Liver (tissue), 8 donors: ENCODE measurements at regions not wholly inside any gene's neighbourhood (a gene's known extent, or its start where the extent isn't known, plus 50 kb on each side); places are given as distances from the start of the nearest gene placed in this dataset.

Source experiments
- DNase-seq: peaks from one replicate; pipeline ENCODE4 v3.0.0-alpha.2; 2017; ENCODE audit warnings: low spot score
- H3K27ac ChIP-seq, 2 donors: one replicate each; pipeline ENCODE4 v1.7.0; 2013; ENCODE audit warnings: inconsistent platforms in 2 of 2, low read length in 2 of 2, control low read depth in 1 of 2, low read depth in 1 of 2, mild to moderate bottlenecking in 1 of 2
- H3K27me3 ChIP-seq, 4 donors: one replicate each; pipeline versions ENCODE4 v1.6.1 to v1.7.0; 2013; ENCODE audit warnings: low read length in 3 of 4, inconsistent platforms in 1 of 4, mild to moderate bottlenecking in 1 of 4, moderate library complexity in 1 of 4; ENCODE audit not compliant: control insufficient read depth in 4 of 4, insufficient read depth in 4 of 4
- H3K36me3 ChIP-seq, 4 donors: one replicate each; pipeline versions ENCODE4 v1.6.1 to v1.7.0; 2013; ENCODE audit warnings: low read length in 3 of 4, mild to moderate bottlenecking in 3 of 4, low read depth in 1 of 4, moderate library complexity in 1 of 4; ENCODE audit not compliant: control insufficient read depth in 4 of 4, insufficient read depth in 3 of 4
- H3K4me1 ChIP-seq, 4 donors: one replicate each; pipeline versions ENCODE4 v1.6.1 to v1.7.0; 2013; ENCODE audit warnings: low read length in 3 of 4, mild to moderate bottlenecking in 3 of 4, moderate library complexity in 1 of 4; ENCODE audit not compliant: control insufficient read depth in 4 of 4, insufficient read depth in 4 of 4
- H3K4me3 ChIP-seq, 3 donors: one replicate each; pipeline versions ENCODE4 v1.6.1 to v1.7.0; 2013; ENCODE audit warnings: low read length in 3 of 3, control low read depth in 1 of 3, low read depth in 1 of 3, mild to moderate bottlenecking in 1 of 3
- H3K9ac ChIP-seq, 2 donors: one replicate each; pipeline ENCODE4 v1.7.0; 2013; ENCODE audit warnings: low read length in 2 of 2, mild to moderate bottlenecking in 2 of 2, moderate library complexity in 2 of 2, control low read depth in 1 of 2, low read depth in 1 of 2
- H3K9me3 ChIP-seq, 4 donors: one replicate each; pipeline versions ENCODE4 v1.6.1 to v1.7.0; 2013; ENCODE audit warnings: low read length in 3 of 4; ENCODE audit not compliant: control insufficient read depth in 4 of 4
- EGR1 ChIP-seq, 2 donors: IDR thresholded peaks; 2 replicates each; pipeline ENCODE4 v1.6.1; 2016 to 2018; ENCODE audit warnings: antibody characterized with exemption in 2 of 2, low read depth in 2 of 2
- FOXA2 ChIP-seq: IDR thresholded peaks from 2 replicates; pipeline ENCODE4 v1.6.1; 2016; ENCODE audit warnings: antibody characterized with exemption
- GABPA ChIP-seq, 2 donors: IDR thresholded peaks in 1 of 2; conservative IDR thresholded peaks in 1 of 2; 2 replicates each; pipeline ENCODE4 v1.6.1; 2016; ENCODE audit warnings: antibody characterized with exemption in 2 of 2, mild to moderate bottlenecking in 1 of 2, moderate library complexity in 1 of 2
- HNF4A ChIP-seq, 2 donors: conservative IDR thresholded peaks; 2 replicates each; pipeline ENCODE4 v1.6.1; 2016; ENCODE audit warnings: antibody characterized with exemption in 2 of 2, mild to moderate bottlenecking in 2 of 2
- HNF4G ChIP-seq: IDR thresholded peaks from 2 replicates; pipeline ENCODE4 v1.6.1; 2016; ENCODE audit warnings: antibody characterized with exemption
- JUND ChIP-seq, 2 donors: IDR thresholded peaks; 2 replicates each; pipeline ENCODE4 v1.6.1; 2016; ENCODE audit warnings: antibody characterized with exemption in 2 of 2
- RXRA ChIP-seq, 2 donors: IDR thresholded peaks; 2 replicates each; pipeline ENCODE4 v1.6.1; 2017 to 2018; ENCODE audit warnings: antibody characterized with exemption in 2 of 2, mild to moderate bottlenecking in 1 of 2
- SP1 ChIP-seq: IDR thresholded peaks from 2 replicates; pipeline ENCODE4 v1.6.1; 2018; ENCODE audit warnings: antibody characterized with exemption, mild to moderate bottlenecking
- TAF1 ChIP-seq: conservative IDR thresholded peaks from 2 replicates; pipeline ENCODE4 v1.6.1; 2016; ENCODE audit warnings: antibody characterized with exemption, mild to moderate bottlenecking
- YY1 ChIP-seq: IDR thresholded peaks from 2 replicates; pipeline ENCODE4 v1.6.1; 2016; ENCODE audit warnings: antibody characterized with exemption, mild to moderate bottlenecking
- WGBS: extraction: QIAGEN DNeasy Blood & Tissue Kit; methylation state at CpG from one replicate; pipeline ENCODE4 v1.1.7; 2013; 5-methylcytosine and 5-hydroxymethylcytosine counted together
- TF ChIP-seq, protein P1 (sequence below): fragments of 150-350 bp; IDR thresholded peaks from 2 replicates; pipeline ENCODE4 v1.5.1; 2017; ENCODE audit warnings: improper control_type of control experiment, low read depth, low read length; ENCODE audit not compliant: missing input control
- TF ChIP-seq, protein P2 (sequence below): IDR thresholded peaks from 2 replicates; pipeline ENCODE4 v1.6.1; 2016; ENCODE audit warnings: antibody characterized with exemption
- TF ChIP-seq, protein P3 (sequence below): IDR thresholded peaks from 2 replicates; pipeline ENCODE4 v1.6.1; 2016; ENCODE audit warnings: antibody characterized with exemption
- TF ChIP-seq, protein P4 (sequence below): IDR thresholded peaks from 2 replicates; pipeline ENCODE4 v1.6.1; 2016; ENCODE audit warnings: antibody characterized with exemption
- donor health status: healthy.
- donor health status: healthy.
- donor health status: healthy.
- donor health status: healthy.
- donor health status: healthy.

DNA sequence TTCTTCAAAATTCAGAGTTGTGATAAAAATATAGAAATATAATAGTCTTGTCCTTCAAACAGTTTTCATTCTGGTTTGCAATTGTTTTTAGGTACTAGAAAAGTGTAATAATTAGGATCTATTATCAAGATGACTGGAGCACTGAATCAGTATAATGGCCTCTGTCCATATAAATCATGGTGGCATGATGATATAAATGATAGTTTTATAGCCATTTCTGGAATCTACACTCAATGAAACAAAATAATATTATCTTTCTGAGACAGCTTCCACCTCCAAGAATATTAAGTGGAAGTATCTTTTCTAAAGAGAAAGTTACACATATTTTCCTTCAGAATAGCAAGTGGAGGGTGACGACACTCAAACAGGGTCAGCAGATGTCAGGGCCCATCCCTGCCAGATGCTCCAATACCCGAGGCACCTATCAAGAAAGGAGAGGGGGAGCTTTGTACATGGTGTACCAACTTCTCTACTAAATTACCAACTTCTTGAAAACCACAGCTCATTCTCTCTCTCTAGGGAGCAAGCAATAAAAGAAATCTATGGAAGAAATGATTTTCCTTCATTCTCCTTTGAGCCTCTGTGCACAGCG, 882.7 kb upstream of the CHAC2 start (continued):
- TF ChIP-seq, protein P1, sequence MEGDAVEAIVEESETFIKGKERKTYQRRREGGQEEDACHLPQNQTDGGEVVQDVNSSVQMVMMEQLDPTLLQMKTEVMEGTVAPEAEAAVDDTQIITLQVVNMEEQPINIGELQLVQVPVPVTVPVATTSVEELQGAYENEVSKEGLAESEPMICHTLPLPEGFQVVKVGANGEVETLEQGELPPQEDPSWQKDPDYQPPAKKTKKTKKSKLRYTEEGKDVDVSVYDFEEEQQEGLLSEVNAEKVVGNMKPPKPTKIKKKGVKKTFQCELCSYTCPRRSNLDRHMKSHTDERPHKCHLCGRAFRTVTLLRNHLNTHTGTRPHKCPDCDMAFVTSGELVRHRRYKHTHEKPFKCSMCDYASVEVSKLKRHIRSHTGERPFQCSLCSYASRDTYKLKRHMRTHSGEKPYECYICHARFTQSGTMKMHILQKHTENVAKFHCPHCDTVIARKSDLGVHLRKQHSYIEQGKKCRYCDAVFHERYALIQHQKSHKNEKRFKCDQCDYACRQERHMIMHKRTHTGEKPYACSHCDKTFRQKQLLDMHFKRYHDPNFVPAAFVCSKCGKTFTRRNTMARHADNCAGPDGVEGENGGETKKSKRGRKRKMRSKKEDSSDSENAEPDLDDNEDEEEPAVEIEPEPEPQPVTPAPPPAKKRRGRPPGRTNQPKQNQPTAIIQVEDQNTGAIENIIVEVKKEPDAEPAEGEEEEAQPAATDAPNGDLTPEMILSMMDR: no peak
- TF ChIP-seq, protein P2, sequence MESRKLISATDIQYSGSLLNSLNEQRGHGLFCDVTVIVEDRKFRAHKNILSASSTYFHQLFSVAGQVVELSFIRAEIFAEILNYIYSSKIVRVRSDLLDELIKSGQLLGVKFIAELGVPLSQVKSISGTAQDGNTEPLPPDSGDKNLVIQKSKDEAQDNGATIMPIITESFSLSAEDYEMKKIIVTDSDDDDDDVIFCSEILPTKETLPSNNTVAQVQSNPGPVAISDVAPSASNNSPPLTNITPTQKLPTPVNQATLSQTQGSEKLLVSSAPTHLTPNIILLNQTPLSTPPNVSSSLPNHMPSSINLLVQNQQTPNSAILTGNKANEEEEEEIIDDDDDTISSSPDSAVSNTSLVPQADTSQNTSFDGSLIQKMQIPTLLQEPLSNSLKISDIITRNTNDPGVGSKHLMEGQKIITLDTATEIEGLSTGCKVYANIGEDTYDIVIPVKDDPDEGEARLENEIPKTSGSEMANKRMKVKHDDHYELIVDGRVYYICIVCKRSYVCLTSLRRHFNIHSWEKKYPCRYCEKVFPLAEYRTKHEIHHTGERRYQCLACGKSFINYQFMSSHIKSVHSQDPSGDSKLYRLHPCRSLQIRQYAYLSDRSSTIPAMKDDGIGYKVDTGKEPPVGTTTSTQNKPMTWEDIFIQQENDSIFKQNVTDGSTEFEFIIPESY: no peak
- no peak for TF ChIP-seq HNF4A (conservative IDR thresholded peaks at IDR 0.05)
- no peak for TF ChIP-seq SP1
- TF ChIP-seq HNF4G: no peak
- TF ChIP-seq TAF1: no peak

DNA sequence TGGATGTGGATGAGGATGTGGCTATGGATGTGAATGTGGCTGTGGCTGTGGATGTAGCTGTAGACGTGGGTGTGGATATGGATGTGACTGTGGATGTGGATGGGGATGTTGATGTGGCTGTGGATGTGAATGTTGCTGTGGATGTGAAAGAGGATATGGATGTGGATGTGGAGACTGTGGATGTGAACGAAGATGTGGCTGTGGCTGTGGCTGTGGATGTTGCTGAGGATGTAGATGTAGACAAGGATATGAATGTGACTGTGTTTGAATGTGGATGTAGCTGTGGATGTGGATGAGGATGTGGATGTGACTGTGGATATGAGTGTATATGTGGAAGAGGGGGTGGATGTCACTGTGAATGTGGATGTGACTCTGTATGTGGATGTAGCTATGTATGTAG, 884.6 kb upstream of the CHAC2 start:
- H3K36me3 ChIP-seq: no peaks in the 10 kb centered on the region

More for the DNA sequence above, 884.6 kb upstream of the CHAC2 start:
- 58% methylated on average over 2 of the region's 2 CpGs for WGBS
- TF ChIP-seq JUND (IDR thresholded peaks at IDR 0.05) (no peak), RXRA (IDR thresholded peaks at IDR 0.05) (no peak), FOXA2 (no peak), HNF4A (conservative IDR thresholded peaks at IDR 0.05) (no peak), TAF1 (no peak), GABPA (IDR thresholded peaks at IDR 0.05 in 1 of 2, conservative IDR thresholded peaks at IDR 0.05 in 1 of 2) (no peak), YY1 (no peak), EGR1 (IDR thresholded peaks at IDR 0.05; ENCODE audit: low read depth in 2 of 2) (no peak)
- TF ChIP-seq, protein P2: no peak
- TF ChIP-seq, protein P3, sequence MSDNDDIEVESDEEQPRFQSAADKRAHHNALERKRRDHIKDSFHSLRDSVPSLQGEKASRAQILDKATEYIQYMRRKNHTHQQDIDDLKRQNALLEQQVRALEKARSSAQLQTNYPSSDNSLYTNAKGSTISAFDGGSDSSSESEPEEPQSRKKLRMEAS: no peak
- TF ChIP-seq, protein P1: no peak
- TF ChIP-seq, protein P4, sequence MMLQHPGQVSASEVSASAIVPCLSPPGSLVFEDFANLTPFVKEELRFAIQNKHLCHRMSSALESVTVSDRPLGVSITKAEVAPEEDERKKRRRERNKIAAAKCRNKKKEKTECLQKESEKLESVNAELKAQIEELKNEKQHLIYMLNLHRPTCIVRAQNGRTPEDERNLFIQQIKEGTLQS: no peak
- Histone ChIP-seq H3K9ac (no peak overlapping the region), H3K9me3 (no peaks in the 10 kb centered on the region), H3K27me3 (no peaks in the 10 kb centered on the region), H3K4me3 (no peak overlapping the region), H3K4me1 (peaks cover 0 to 2% (median 0%) of the 10 kb centered on the region in 4 donors), H3K27ac (no peak overlapping the region)
- DNase-seq: no peak
